ENCODE measurements at regions not wholly inside any gene's neighbourhood (a gene's known extent, or its start where the extent isn't known, plus 50 kb on each side); places are given as distances from the start of the nearest gene placed in this dataset.
A peak's percentile ranks its signal among the peaks of the same experiment; 100 is the strongest.

DNA sequence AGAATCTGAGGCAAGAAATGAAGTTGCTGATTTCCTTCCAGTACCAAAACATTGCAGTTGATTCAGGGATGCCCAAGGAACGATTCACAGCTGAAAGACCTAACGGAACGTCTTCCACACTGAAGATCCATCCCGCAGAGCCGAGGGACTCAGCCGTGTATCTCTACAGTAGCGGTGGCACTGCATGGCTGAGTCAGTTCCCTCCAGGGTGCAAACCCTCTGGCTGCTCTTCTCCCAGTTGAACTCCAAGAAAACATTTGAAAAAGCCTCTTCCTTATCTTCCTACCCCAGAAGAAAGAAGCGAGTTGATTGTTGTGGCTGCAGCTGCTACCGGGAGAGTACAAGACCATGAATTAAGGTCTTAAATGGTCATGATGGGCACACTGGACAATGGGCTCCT, 147.1 kb upstream of the PRSS1 start:
- Histone ChIP-seq H2AK5ac (ENCODE audit: low read depth, low read length) (no peak overlapping the region), H3K27ac (ENCODE audit: insufficient read depth, low read length) (no peak overlapping the region), H3K79me1 (ENCODE audit: low read depth in 1 of 2, low read length in 2 of 2) (no peaks in the 10 kb centered on the region), H3K18ac (ENCODE audit: low read depth, low read length) (no peak overlapping the region), H3K27me3 (ENCODE audit: control insufficient read depth, insufficient read depth, low read length) (peaks cover 6% of the 10 kb centered on the region; the same call in 1 of the 2 replicates), H2BK5ac (ENCODE audit: low read depth, low read length, poor library complexity, severe bottlenecking) (no peak overlapping the region), H4K20me1 (ENCODE audit: insufficient read depth, low read length) (no peaks in the 10 kb centered on the region), H4K5ac (ENCODE audit: low read depth, low read length) (no peak overlapping the region), H3K9me3 (ENCODE audit: control insufficient read depth, insufficient read depth, low read length) (no peaks in the 10 kb centered on the region), H3K4me1 (ENCODE audit: control insufficient read depth, insufficient read depth, low read length) (no peaks in the 10 kb centered on the region), H2BK15ac (ENCODE audit: low read depth, low read length) (no peak overlapping the region; the same call in 2 of the 3 replicates), H4K91ac (ENCODE audit: insufficient read depth, low read depth, low read length) (no peak overlapping the region), H3K14ac (replicated peaks; ENCODE audit: low read depth, low read length) (no peak overlapping the region), H2AK9ac (replicated peaks; ENCODE audit: low read depth, low read length, poor library complexity) (no peak overlapping the region), H3K9ac (ENCODE audit: low read depth, low read length) (no peak overlapping the region), H2BK20ac (ENCODE audit: low read depth, low read length) (peak overlapping the region; percentile 39; the same call in 1 of the 2 replicates), H3K4me3 (ENCODE audit: insufficient read depth, low read depth, low read length) (no peak overlapping the region), H2BK120ac (ENCODE audit: low read depth, low read length) (0 out of 2 replicates have a peak overlapping the region, but pooled peaks have one; percentile 6), H3K23ac (ENCODE audit: low read depth, low read length) (no peak overlapping the region), H2AFZ (replicated peaks; ENCODE audit: low read length, poor library complexity) (peak overlapping the region; percentile 69), H3K36me3 (ENCODE audit: control insufficient read depth, insufficient read depth, low read length) (no peaks in the 10 kb centered on the region), H4K8ac (ENCODE audit: low read depth in 2 of 2, low read length in 2 of 2) (no peak overlapping the region), H3K56ac (ENCODE audit: extremely low read depth, insufficient read depth, low read length) (no peak overlapping the region), H3K4me2 (ENCODE audit: low read depth, low read length) (no peak overlapping the region), H3K4ac (ENCODE audit: low read depth, low read length) (no peak overlapping the region), H3K9me1 (ENCODE audit: insufficient read depth, low read length) (no peaks in the 10 kb centered on the region)
- POLR2A ChIA-PET (ENCODE audit: unreplicated experiment): no interaction called here
- no peak for ATAC-seq (ENCODE audit: low read depth)
- no peak for DNase-seq
- in situ Hi-C loops (cut with MboI; ENCODE audit: low sequenced_read_pairs) (loop anchor here (5.0 to 10.0 kb wide), 2 partner anchors 65 to 183 kb away; no protein-coding TSS in a partner anchor), dilution Hi-C loops (cut with HindIII; ENCODE audit: low sequenced_read_pairs, unreplicated experiment) (no loop called here), intact Hi-C loops (cut with micrococcal nuclease) (loop anchor here (10.0 kb wide), 1 partner anchor 403 kb away; no protein-coding TSS in a partner anchor)
- WGBS, 2 experiments (ENCODE audit: extremely low coverage in 2 of 2, insufficient read length in 1 of 2): 94% methylated on average over 7 of the region's 9 CpGs; no CpG with 5 or more reads in 1 of the 2 experiments
- TF ChIP-seq MXI1 (IDR thresholded peaks at IDR 0.05; ENCODE audit: borderline replicate concordance, low read depth, low read length): no peak
- no TSS peak for BruUV-seq (replicated peaks)
- CTCF ChIA-PET: interaction anchor here (0.9 to 2.3 kb wide), 2 partner anchors 30 to 182 kb away, joined by 3 to 12 read pairs; no protein-coding TSS in a partner anchor
